ENCODE measurements at regions not wholly inside any gene's neighbourhood (a gene's known extent, or its start where the extent isn't known, plus 50 kb on each side); places are given as distances from the start of the nearest gene placed in this dataset.

GRCh38 chr6:139687055-139687454 is 312.6 kb upstream of the CITED2 start:
- peaks cover 3 to 10% of the 10 kb centered on the region in 2 experiments for H3K4me1 ChIP-seq (replicated peaks in 1 of 2; ENCODE audit: control insufficient read depth in 2 of 2, insufficient read depth in 2 of 2, low read length in 2 of 2)
- 15% methylated on average over 2 of the region's 2 CpGs for WGBS (ENCODE audit: insufficient coverage, low coverage, missing lambda C conversion rate)
- no peaks in the 10 kb centered on the region for H3K9me1 ChIP-seq (ENCODE audit: control insufficient read depth, insufficient read depth, low read length)
- CTCF ChIA-PET (ENCODE audit: low intra/inter-chr PET ratio), result no interaction called here
- H3K9me3 ChIP-seq (replicated peaks; ENCODE audit: control insufficient read depth, insufficient read depth, low read depth, low read length), result no peaks in the 10 kb centered on the region
- no peak overlapping the region for H3K27ac ChIP-seq (ENCODE audit: extremely low read depth, low read depth, low read length)
- no peak overlapping the region for H3K9ac ChIP-seq (ENCODE audit: insufficient read depth in 1 of 2, low read depth in 2 of 2, low read length in 2 of 2)
- DNase-seq (ENCODE audit: extremely low read depth in 1 of 4, low spot score in 3 of 4) (no peak), FAIRE-seq (no peak), ATAC-seq (0 out of 3 replicates have a peak, but pooled peaks have one; percentile 28)
- peak; percentile 67; the same call in 1 of the 2 replicates for TF ChIP-seq MCM3 (IDR thresholded peaks at IDR 0.05)
- TF ChIP-seq HMG20A (CRISPR knock-in tag; conservative IDR thresholded peaks at IDR 0.05), result no peak
- TF ChIP-seq ARID1B (IDR thresholded peaks at IDR 0.05), result peak; percentile 6; the same call in 1 of the 2 replicates
- TF ChIP-seq FOXA3 (CRISPR knock-in tag; conservative IDR thresholded peaks at IDR 0.05 in 1 of 2, IDR thresholded peaks at IDR 0.05 in 1 of 2), result peak in 1 of 2 experiments; percentile 68; a peak in 2 of 4 replicates
- no peak for TF ChIP-seq LARP7 (IDR thresholded peaks at IDR 0.05)
- in situ Hi-C loops (cut with MboI) (no loop called here), intact Hi-C loops (cut with micrococcal nuclease) (no loop called here)
- no peaks in the 10 kb centered on the region for H3K36me3 ChIP-seq (ENCODE audit: control insufficient read depth, insufficient read depth, low read length)
- no peak overlapping the region for H2AFZ ChIP-seq (ENCODE audit: low read depth, low read length)
- BruUV-seq (replicated peaks), result no TSS peak
- no peaks in the 10 kb centered on the region for H3K79me2 ChIP-seq (ENCODE audit: control insufficient read depth, insufficient read depth, low read length)
- H3K4me3 ChIP-seq, result no peak overlapping the region
- no peaks in the 10 kb centered on the region for H3K27me3 ChIP-seq (ENCODE audit: control insufficient read depth in 2 of 2, insufficient read depth in 2 of 2, low read length in 2 of 2)
- H3K4me2 ChIP-seq (ENCODE audit: insufficient read depth, low read length), result no peak overlapping the region
- POLR2A ChIA-PET, result interaction anchor here (0.6 to 3.6 kb wide), 2 partner anchors 54 to 313 kb away, joined by 3 to 22 read pairs; partner anchors contain the start of gene CITED2
- H4K20me1 ChIP-seq (replicated peaks; ENCODE audit: control insufficient read depth, insufficient read depth, low read length), result no peaks in the 10 kb centered on the region

GRCh38 chr6:139686308-139686707 is 311.9 kb upstream of the CITED2 start:
- Histone ChIP-seq H3K4me3 (no peak overlapping the region), H4K20me1 (replicated peaks; ENCODE audit: control insufficient read depth, insufficient read depth, low read length) (no peaks in the 10 kb centered on the region), H3K9me1 (ENCODE audit: control insufficient read depth, insufficient read depth, low read length) (no peaks in the 10 kb centered on the region), H3K4me1 (replicated peaks in 1 of 2; ENCODE audit: control insufficient read depth in 2 of 2, insufficient read depth in 2 of 2, low read length in 2 of 2) (peaks cover 3 to 10% of the 10 kb centered on the region in 2 experiments), H3K4me2 (ENCODE audit: insufficient read depth, low read length) (no peak overlapping the region; the same call in 1 of the 2 replicates), H3K79me2 (ENCODE audit: control insufficient read depth, insufficient read depth, low read length) (no peaks in the 10 kb centered on the region), H3K27ac (ENCODE audit: extremely low read depth, low read depth, low read length) (no peak overlapping the region), H3K9ac (ENCODE audit: insufficient read depth in 1 of 2, low read depth in 2 of 2, low read length in 2 of 2) (no peak overlapping the region), H2AFZ (ENCODE audit: low read depth, low read length) (peak overlapping the region; percentile 7; the same call in 1 of the 2 replicates), H3K36me3 (ENCODE audit: control insufficient read depth, insufficient read depth, low read length) (no peaks in the 10 kb centered on the region), H3K9me3 (replicated peaks; ENCODE audit: control insufficient read depth, insufficient read depth, low read depth, low read length) (no peaks in the 10 kb centered on the region), H3K27me3 (ENCODE audit: control insufficient read depth in 2 of 2, insufficient read depth in 2 of 2, low read length in 2 of 2) (no peaks in the 10 kb centered on the region)
- intact Hi-C loops (cut with micrococcal nuclease), result no loop called here
- peak in 1 of 4 experiments; percentile 33 for DNase-seq (ENCODE audit: extremely low read depth in 1 of 4, low spot score in 3 of 4)
- 30% methylated on average over 5 of the region's 5 CpGs for WGBS (ENCODE audit: insufficient coverage, low coverage, missing lambda C conversion rate)
- peak; percentile 67 for ATAC-seq
- in situ Hi-C loops (cut with MboI), result no loop called here
- BruUV-seq (replicated peaks), result no TSS peak
- ChIA-PET POLR2A (interaction anchor here (3.6 kb wide), 1 partner anchor 312 kb away, joined by 22 read pairs; the partner anchor contains the start of gene CITED2), CTCF (ENCODE audit: low intra/inter-chr PET ratio) (no interaction called here)
- no peak for FAIRE-seq
- TF ChIP-seq CEBPB (tag; IDR thresholded peaks at IDR 0.05) (peak; percentile 94), ARID1B (IDR thresholded peaks at IDR 0.05) (peak; percentile 33; the same call in 1 of the 2 replicates), CREB5 (CRISPR knock-in tag; IDR thresholded peaks at IDR 0.05) (no peak), ATF3 (IDR thresholded peaks at IDR 0.05) (peak; percentile 70), ATF3 (CRISPR knock-in tag; conservative IDR thresholded peaks at IDR 0.05) (no peak), CTBP1 (IDR thresholded peaks at IDR 0.05; ENCODE audit: borderline replicate concordance) (peak; percentile 15; the same call in 1 of the 2 replicates), ESRRA (IDR thresholded peaks at IDR 0.05; ENCODE audit: borderline replicate concordance, low read depth) (no peak), MITF (IDR thresholded peaks at IDR 0.05) (no peak)

Data from K562 (cell line).